ENCODE measurements at regions not wholly inside any gene's neighbourhood (a gene's known extent, or its start where the extent isn't known, plus 50 kb on each side); places are given as distances from the start of the nearest gene placed in this dataset.

- intact Hi-C loops (cut with micrococcal nuclease), result no loop called here
- Mint-ChIP-seq H3K4me3 (no peak overlapping the region), H3K9me3 (peaks cover 3% of the 10 kb centered on the region), H3K27ac (no peak overlapping the region), H3K27me3 (no peaks in the 10 kb centered on the region), H3K4me1 (no peaks in the 10 kb centered on the region), H3K36me3 (ENCODE audit: low read depth) (no peaks in the 10 kb centered on the region)
- no peak for DNase-seq
Observed at GRCh38 chr15:98483575-98484130, 164.7 kb upstream of the IGF1R start.

- Mint-ChIP-seq H3K36me3 (ENCODE audit: low read depth) (no peaks in the 10 kb centered on the region), H3K4me1 (no peaks in the 10 kb centered on the region), H3K27me3 (no peaks in the 10 kb centered on the region), H3K9me3 (no peaks in the 10 kb centered on the region), H3K27ac (no peak overlapping the region), H3K4me3 (no peak overlapping the region)
- no peak for DNase-seq
- intact Hi-C loops (cut with micrococcal nuclease), result no loop called here
Observed at GRCh38 chr15:98484914-98485313, 163.4 kb upstream of the IGF1R start.

GRCh38 chr15:98485451-98485850 lies 162.9 kb upstream of the IGF1R start:
- intact Hi-C loops (cut with micrococcal nuclease), result no loop called here
- no peaks in the 10 kb centered on the region for H3K4me1 Mint-ChIP-seq
- H3K27ac Mint-ChIP-seq, result no peak overlapping the region
- H3K9me3 Mint-ChIP-seq, result no peaks in the 10 kb centered on the region
- no peaks in the 10 kb centered on the region for H3K36me3 Mint-ChIP-seq (ENCODE audit: low read depth)
- H3K4me3 Mint-ChIP-seq, result no peak overlapping the region
- H3K27me3 Mint-ChIP-seq, result no peaks in the 10 kb centered on the region
- no peak for DNase-seq

- H3K27me3 Mint-ChIP-seq, result peaks cover 5% of the 10 kb centered on the region
- no peaks in the 10 kb centered on the region for H3K36me3 Mint-ChIP-seq (ENCODE audit: low read depth)
- DNase-seq, result no peak
- H3K27ac Mint-ChIP-seq, result no peak overlapping the region
- H3K4me3 Mint-ChIP-seq, result no peak overlapping the region
- no peaks in the 10 kb centered on the region for H3K4me1 Mint-ChIP-seq
- H3K9me3 Mint-ChIP-seq, result no peaks in the 10 kb centered on the region
- intact Hi-C loops (cut with micrococcal nuclease), result no loop called here
Observed at GRCh38 chr15:98493966-98494511, 154.3 kb upstream of the IGF1R start.

GRCh38 chr15:98501192-98501591 lies 147.1 kb upstream of the IGF1R start:
- DNase-seq, result no peak
- intact Hi-C loops (cut with micrococcal nuclease), result no loop called here
- Mint-ChIP-seq H3K9me3 (peaks cover 4% of the 10 kb centered on the region), H3K4me3 (no peak overlapping the region), H3K36me3 (ENCODE audit: low read depth) (no peaks in the 10 kb centered on the region), H3K27me3 (peaks cover 16% of the 10 kb centered on the region), H3K27ac (no peak overlapping the region), H3K4me1 (no peaks in the 10 kb centered on the region)

- intact Hi-C loops (cut with micrococcal nuclease), result no loop called here
- Mint-ChIP-seq H3K27me3 (peaks cover 19% of the 10 kb centered on the region), H3K9me3 (peaks cover 4% of the 10 kb centered on the region), H3K4me3 (no peak overlapping the region), H3K36me3 (ENCODE audit: low read depth) (no peaks in the 10 kb centered on the region), H3K4me1 (no peaks in the 10 kb centered on the region), H3K27ac (no peak overlapping the region)
- DNase-seq, result no peak
Observed at GRCh38 chr15:98501632-98502031, 146.7 kb upstream of the IGF1R start.

GRCh38 chr15:98503970-98504369 lies 144.4 kb upstream of the IGF1R start:
- H3K4me3 Mint-ChIP-seq, result no peak overlapping the region
- intact Hi-C loops (cut with micrococcal nuclease), result no loop called here
- no peaks in the 10 kb centered on the region for H3K36me3 Mint-ChIP-seq (ENCODE audit: low read depth)
- H3K27ac Mint-ChIP-seq, result no peak overlapping the region
- no peaks in the 10 kb centered on the region for H3K4me1 Mint-ChIP-seq
- peaks cover 27% of the 10 kb centered on the region for H3K27me3 Mint-ChIP-seq
- no peak for DNase-seq
- peaks cover 4% of the 10 kb centered on the region for H3K9me3 Mint-ChIP-seq

- Mint-ChIP-seq H3K27ac (no peak overlapping the region), H3K9me3 (no peaks in the 10 kb centered on the region), H3K4me1 (no peaks in the 10 kb centered on the region), H3K27me3 (peaks cover 27% of the 10 kb centered on the region), H3K36me3 (ENCODE audit: low read depth) (no peaks in the 10 kb centered on the region), H3K4me3 (no peak overlapping the region)
- intact Hi-C loops (cut with micrococcal nuclease), result no loop called here
- no peak for DNase-seq
Observed at GRCh38 chr15:98504998-98505397, 143.3 kb upstream of the IGF1R start.

- DNase-seq, result no peak
- H3K27ac Mint-ChIP-seq, result no peak overlapping the region
- H3K9me3 Mint-ChIP-seq, result no peaks in the 10 kb centered on the region
- H3K36me3 Mint-ChIP-seq (ENCODE audit: low read depth), result no peaks in the 10 kb centered on the region
- no peaks in the 10 kb centered on the region for H3K4me1 Mint-ChIP-seq
- intact Hi-C loops (cut with micrococcal nuclease), result no loop called here
- peaks cover 28% of the 10 kb centered on the region for H3K27me3 Mint-ChIP-seq
- H3K4me3 Mint-ChIP-seq, result no peak overlapping the region
Observed at GRCh38 chr15:98505611-98506031, 142.7 kb upstream of the IGF1R start.

GRCh38 chr15:98506172-98506571 lies 142.2 kb upstream of the IGF1R start:
- H3K4me3 Mint-ChIP-seq, result no peak overlapping the region
- DNase-seq, result no peak
- H3K36me3 Mint-ChIP-seq (ENCODE audit: low read depth), result no peaks in the 10 kb centered on the region
- no peaks in the 10 kb centered on the region for H3K4me1 Mint-ChIP-seq
- intact Hi-C loops (cut with micrococcal nuclease), result no loop called here
- H3K9me3 Mint-ChIP-seq, result no peaks in the 10 kb centered on the region
- H3K27me3 Mint-ChIP-seq, result peaks cover 29% of the 10 kb centered on the region
- H3K27ac Mint-ChIP-seq, result no peak overlapping the region

- H3K9me3 Mint-ChIP-seq, result no peaks in the 10 kb centered on the region
- no peak for DNase-seq
Observed at GRCh38 chr15:98506711-98507110, 141.6 kb upstream of the IGF1R start.

GRCh38 chr15:98513428-98513986 lies 134.8 kb upstream of the IGF1R start:
- H3K36me3 Mint-ChIP-seq (ENCODE audit: low read depth), result no peaks in the 10 kb centered on the region
- H3K9me3 Mint-ChIP-seq, result no peaks in the 10 kb centered on the region
- intact Hi-C loops (cut with micrococcal nuclease), result no loop called here
- no peak for DNase-seq
- peaks cover 5% of the 10 kb centered on the region for H3K27me3 Mint-ChIP-seq
- H3K27ac Mint-ChIP-seq, result no peak overlapping the region
- H3K4me1 Mint-ChIP-seq, result no peaks in the 10 kb centered on the region
- H3K4me3 Mint-ChIP-seq, result no peak overlapping the region

More at GRCh38 chr15:98506711-98507110, 141.6 kb upstream of the IGF1R start:
- Mint-ChIP-seq H3K27me3 (peaks cover 29% of the 10 kb centered on the region), H3K36me3 (ENCODE audit: low read depth) (no peaks in the 10 kb centered on the region), H3K4me1 (no peaks in the 10 kb centered on the region), H3K4me3 (no peak overlapping the region), H3K27ac (no peak overlapping the region)
- intact Hi-C loops (cut with micrococcal nuclease), result no loop called here

GRCh38 chr15:98514034-98514622 lies 134.2 kb upstream of the IGF1R start:
- H3K36me3 Mint-ChIP-seq (ENCODE audit: low read depth), result no peaks in the 10 kb centered on the region
- intact Hi-C loops (cut with micrococcal nuclease), result no loop called here

GRCh38 chr15:98518823-98519561 lies 129.3 kb upstream of the IGF1R start:
- Mint-ChIP-seq H3K9me3 (no peaks in the 10 kb centered on the region), H3K36me3 (ENCODE audit: low read depth) (no peaks in the 10 kb centered on the region), H3K4me1 (peaks cover 5% of the 10 kb centered on the region), H3K4me3 (no peak overlapping the region), H3K27ac (no peak overlapping the region), H3K27me3 (peaks cover 4% of the 10 kb centered on the region)
- intact Hi-C loops (cut with micrococcal nuclease), result loop anchor here (1.0 to 5.0 kb wide), 5 partner anchors 128 to 557 kb away; no protein-coding TSS in a partner anchor
- peak; percentile 83 for DNase-seq

More at GRCh38 chr15:98514034-98514622, 134.2 kb upstream of the IGF1R start:
- H3K4me1 Mint-ChIP-seq, result peaks cover 3% of the 10 kb centered on the region
- H3K9me3 Mint-ChIP-seq, result no peaks in the 10 kb centered on the region
- no peak overlapping the region for H3K4me3 Mint-ChIP-seq
- DNase-seq, result no peak
- no peak overlapping the region for H3K27ac Mint-ChIP-seq
- peaks cover 5% of the 10 kb centered on the region for H3K27me3 Mint-ChIP-seq
